HepG2 (cell line): ENCODE measurements at regions not wholly inside any gene's neighbourhood (a gene's known extent, or its start where the extent isn't known, plus 50 kb on each side); places are given as distances from the start of the nearest gene placed in this dataset.
A peak's percentile ranks its signal among the peaks of the same experiment; 100 is the strongest.

Experiments
- ATF4 ChIP-seq, 2 experiments: fragments of 450-650 bp in 1 of 2; sonication (generic) in 1 of 2; formaldehyde crosslinking; IDR thresholded peaks; 2 replicates each; pipeline versions ENCODE4 v1.5.0 to v1.8.0; 2020 to 2022; ENCODE audit warnings: mild to moderate bottlenecking in 1 of 2, missing genetic modification reagents in 1 of 2
- ELF4 ChIP-seq: sonication (generic); formaldehyde crosslinking; IDR thresholded peaks from 2 replicates; pipeline ENCODE4 v1.5.0; 2020; ENCODE audit warnings: missing genetic modification reagents, mild to moderate bottlenecking, moderate library complexity, borderline replicate concordance
- GPBP1L1 ChIP-seq: sonication (generic); formaldehyde crosslinking; IDR thresholded peaks from 2 replicates; pipeline ENCODE4 v1.5.0; 2020; ENCODE audit warnings: mild to moderate bottlenecking, missing genetic modification reagents
- RFX1 ChIP-seq: fragments of 450-650 bp; IDR thresholded peaks from 2 replicates; pipeline ENCODE4 v1.6.1; 2017
- ZBTB39 ChIP-seq: sonication (generic); formaldehyde crosslinking; IDR thresholded peaks from 2 replicates; pipeline ENCODE4 v1.5.0; 2020; ENCODE audit warnings: missing genetic modification reagents
- ZNF230 ChIP-seq: sonication (generic); formaldehyde crosslinking; IDR thresholded peaks from 2 replicates; pipeline ENCODE4 v1.4.0; 2020; ENCODE audit warnings: mild to moderate bottlenecking, missing genetic modification reagents
- ZNF557 ChIP-seq: sonication (generic); formaldehyde crosslinking; IDR thresholded peaks from 2 replicates; pipeline ENCODE4 v1.4.0; 2020; ENCODE audit warnings: missing genetic modification reagents
- TF ChIP-seq, protein P1 (sequence below): sonication (generic); formaldehyde crosslinking; IDR thresholded peaks from 2 replicates; pipeline ENCODE4 v1.9.0; 2021; ENCODE audit warnings: missing genetic modification reagents, mild to moderate bottlenecking, borderline replicate concordance
- TF ChIP-seq, protein P2 (sequence below): sonication (generic); formaldehyde crosslinking; IDR thresholded peaks from 2 replicates; pipeline ENCODE4 v1.9.0; 2021; ENCODE audit warnings: missing genetic modification reagents, borderline replicate concordance

DNA sequence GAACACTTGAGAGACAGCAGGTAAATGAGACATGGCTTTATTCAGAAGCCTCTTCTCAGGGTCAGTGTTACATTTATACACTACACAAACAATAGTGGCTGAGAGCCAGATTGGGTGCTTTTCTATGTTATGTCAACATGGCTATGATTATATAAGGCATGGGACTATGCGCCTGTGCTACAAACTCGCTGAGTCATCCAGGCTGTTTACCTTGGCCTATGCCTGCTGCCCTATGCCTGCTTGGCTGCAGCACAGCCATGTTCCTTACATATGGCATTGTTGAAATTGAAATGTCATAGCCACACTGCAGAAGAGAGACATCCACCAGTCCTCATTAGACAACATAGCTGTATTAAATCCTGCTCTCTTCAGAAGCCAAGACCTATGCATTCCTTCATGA, 236.3 kb upstream of the NWD2 start (continued):
- TF ChIP-seq GPBP1L1 (CRISPR knock-in tag) (no peak), ATF4 (CRISPR knock-in tag; IDR thresholded peaks at IDR 0.05) (peak in 1 of 2 experiments; percentile 49; a peak in 2 of 4 replicates), ZNF230 (CRISPR knock-in tag) (no peak), RFX1 (no peak), ELF4 (no peak), ZNF557 (no peak), ZBTB39 (no peak)
- TF ChIP-seq, protein P1, sequence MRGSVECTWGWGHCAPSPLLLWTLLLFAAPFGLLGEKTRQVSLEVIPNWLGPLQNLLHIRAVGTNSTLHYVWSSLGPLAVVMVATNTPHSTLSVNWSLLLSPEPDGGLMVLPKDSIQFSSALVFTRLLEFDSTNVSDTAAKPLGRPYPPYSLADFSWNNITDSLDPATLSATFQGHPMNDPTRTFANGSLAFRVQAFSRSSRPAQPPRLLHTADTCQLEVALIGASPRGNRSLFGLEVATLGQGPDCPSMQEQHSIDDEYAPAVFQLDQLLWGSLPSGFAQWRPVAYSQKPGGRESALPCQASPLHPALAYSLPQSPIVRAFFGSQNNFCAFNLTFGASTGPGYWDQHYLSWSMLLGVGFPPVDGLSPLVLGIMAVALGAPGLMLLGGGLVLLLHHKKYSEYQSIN (CRISPR knock-in tag) = no peak
- TF ChIP-seq, protein P2, sequence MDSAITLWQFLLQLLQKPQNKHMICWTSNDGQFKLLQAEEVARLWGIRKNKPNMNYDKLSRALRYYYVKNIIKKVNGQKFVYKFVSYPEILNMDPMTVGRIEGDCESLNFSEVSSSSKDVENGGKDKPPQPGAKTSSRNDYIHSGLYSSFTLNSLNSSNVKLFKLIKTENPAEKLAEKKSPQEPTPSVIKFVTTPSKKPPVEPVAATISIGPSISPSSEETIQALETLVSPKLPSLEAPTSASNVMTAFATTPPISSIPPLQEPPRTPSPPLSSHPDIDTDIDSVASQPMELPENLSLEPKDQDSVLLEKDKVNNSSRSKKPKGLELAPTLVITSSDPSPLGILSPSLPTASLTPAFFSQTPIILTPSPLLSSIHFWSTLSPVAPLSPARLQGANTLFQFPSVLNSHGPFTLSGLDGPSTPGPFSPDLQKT = no peak
